Heart right ventricle (tissue), 16 donors: ENCODE measurements at regions not wholly inside any gene's neighbourhood (a gene's known extent, or its start where the extent isn't known, plus 50 kb on each side); places are given as distances from the start of the nearest gene placed in this dataset.

ENCODE experiments used
- ATAC-seq, 8 donors: fragments of 200-7000 bp; cut with Tn5 transposase; one replicate each; pipeline ENCODE4 v1.9.1; 2020; ENCODE audit warnings: mild to moderate bottlenecking in 8 of 8, moderate library complexity in 8 of 8, moderate number of reproducible peaks in 1 of 8
- DNase-seq, 2 donors: peaks; one replicate each; pipeline ENCODE4 v3.0.0-alpha.2; 2020
- H3K27ac ChIP-seq, 10 donors: fragments of 200-600 bp; sonication (generic) in 2 of 10; one replicate each; pipeline versions ENCODE4 v1.5.0 to v1.8.0; 2020 to 2022; ENCODE audit warnings: mild to moderate bottlenecking in 3 of 10
- H3K27me3 ChIP-seq, 7 donors: fragments of 200-600 bp; one replicate each; pipeline ENCODE4 v1.8.0; 2021 to 2022; ENCODE audit warnings: mild to moderate bottlenecking in 2 of 7
- H3K36me3 ChIP-seq, 9 donors: fragments of 200-600 bp; sonication (generic) in 1 of 9; one replicate each; pipeline versions ENCODE4 v1.5.0 to v1.8.0; 2020 to 2022; ENCODE audit warnings: mild to moderate bottlenecking in 2 of 9
- H3K4me1 ChIP-seq, 9 donors: fragments of 200-600 bp; sonication (generic) in 1 of 9; one replicate each; pipeline versions ENCODE4 v1.5.0 to v1.8.0; 2020 to 2022; ENCODE audit warnings: mild to moderate bottlenecking in 4 of 9
- H3K4me3 ChIP-seq, 10 donors: fragments of 200-600 bp; sonication (generic) in 2 of 10; one replicate each; pipeline versions ENCODE4 v1.5.0 to v1.8.0; 2020 to 2022; ENCODE audit warnings: mild to moderate bottlenecking in 7 of 10, moderate library complexity in 2 of 10
- H3K9me3 ChIP-seq, 11 donors: fragments of 200-600 bp in 10 of 11; sonication (generic) in 2 of 11; one replicate each; pipeline versions ENCODE4 v1.5.0 to v1.8.0; 2013 to 2022; ENCODE audit warnings: mild to moderate bottlenecking in 2 of 11, control low read depth in 1 of 11, moderate library complexity in 1 of 11
- CTCF ChIP-seq, 9 donors: fragments of 200-600 bp; sonication (generic) in 2 of 9; IDR thresholded peaks; one replicate each; pipeline versions ENCODE4 v1.5.0 to v1.8.0; 2021 to 2022; ENCODE audit warnings: antibody characterized with exemption in 9 of 9, mild to moderate bottlenecking in 5 of 9, moderate library complexity in 1 of 9
- WGBS, 2 donors: extraction: QIAGEN DNeasy Blood & Tissue Kit; methylation state at CpG; one replicate each; pipeline ENCODE4 v1.1.7; 2013; ENCODE audit warnings: inconsistent platforms in 1 of 2; 5-methylcytosine and 5-hydroxymethylcytosine counted together
- intact Hi-C, 10 donors: fragments of 100-400 bp; cut with DNase I; formaldehyde crosslinking; loops; one replicate each; pipeline versions ENCODE4 v1.11.1 to v1.14.2; 2022
- donor health status: Arrhythmogenic right ventricular cardiomyopathy.
- donor health status: ischemic (EF 13 %, LVEDD 7.1; RV severe dilation, severe dysfunction).
- donor health status: healthy with polysubstance abuse.
- donor health status: DM: no; HTN: yes; CAD: no.
- donor health status: DM: no; HTN: no; CAD: no.
- donor health status: ischemic (EF 25% LVEDD 6.9; RV normal size, moderate dysfunction).
- donor health status: ischemic (EF 25% LVEDD 5.7; RV mildly dilated, moderate dysfunction).
- donor health status: healthy.
- donor health status: DM: yes; HTN: yes; CAD: no.
- donor health status: Ischemic cardiomyopathy.
- donor health status: ischemic (EF 35%, LVEDD 5.7; RV mildly dilated, moderate dysfunction).
- donor health status: nonischemic (EF 11% LVEDD 7.7; RV severe dilation, severe dysfunction).
- donor health status: DM: yes; HTN: yes; CAD: no.
- donor health status: PGD.
- donor health status: ischemic (EF 29% LVEDD 5.4; RV normal size, mild dysfunction).
- donor health status: nonischemic (EF 23%, LVEDD 6.1; RV moderate dilation, normal function).

- no peak for TF ChIP-seq CTCF (IDR thresholded peaks at IDR 0.05)
- DNase-seq (no peak), ATAC-seq (no peak)
- no peak overlapping the region for H3K27ac ChIP-seq
- 79% methylated on average over 5 of the region's 5 CpGs for WGBS, 2 donors
- H3K9me3 ChIP-seq: no peaks in the 10 kb centered on the region
- intact Hi-C loops: no loop called here
- H3K36me3 ChIP-seq: no peaks in the 10 kb centered on the region
- no peak overlapping the region for H3K4me3 ChIP-seq
- no peaks in the 10 kb centered on the region for H3K27me3 ChIP-seq
- no peaks in the 10 kb centered on the region for H3K4me1 ChIP-seq
Observed at GRCh38 chr1:214747050-214747635, 144.1 kb downstream of the CENPF start.

DNA sequence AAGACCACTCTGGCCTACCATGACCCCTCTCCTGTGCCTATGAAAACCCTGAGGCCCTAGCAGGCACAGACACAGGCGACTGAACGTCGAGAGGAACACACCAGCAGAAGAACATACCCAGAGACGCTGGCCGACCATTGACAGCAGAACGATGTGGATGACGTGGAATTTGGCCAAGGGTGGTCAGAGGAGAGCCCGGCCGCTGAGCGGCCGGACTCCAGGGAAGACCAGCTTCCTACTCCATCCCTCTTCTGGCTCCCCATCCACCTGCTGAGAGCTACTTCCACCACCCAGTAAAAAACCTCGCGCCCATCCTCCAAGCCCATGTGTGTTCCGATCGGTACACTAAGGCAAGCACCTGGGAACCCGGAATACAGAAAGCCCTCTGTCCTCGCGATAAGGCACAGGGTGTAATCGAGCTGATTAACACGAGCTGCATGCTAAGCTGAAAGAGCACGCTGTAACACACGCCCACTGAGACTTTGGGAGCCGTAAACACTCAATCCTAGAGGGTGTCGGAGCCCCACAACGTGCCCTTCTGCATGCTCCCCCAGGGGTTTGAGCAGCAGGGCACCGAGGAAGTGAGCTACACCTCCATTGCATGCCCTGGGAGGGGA is 150.3 kb downstream of the CENPF start:
- no peaks in the 10 kb centered on the region for H3K27me3 ChIP-seq
- no peaks in the 10 kb centered on the region for H3K36me3 ChIP-seq
- ATAC-seq: no peak
- H3K4me3 ChIP-seq: no peak overlapping the region
- no peaks in the 10 kb centered on the region for H3K4me1 ChIP-seq
- no peak for DNase-seq
- peaks cover 0 to 23% (median 14%) of the 10 kb centered on the region in 11 donors for H3K9me3 ChIP-seq
- H3K27ac ChIP-seq: no peak overlapping the region
- WGBS, 2 donors: 73 to 82% methylated on average over 26 of the region's 26 CpGs
- intact Hi-C loops: no loop called here
- TF ChIP-seq CTCF (IDR thresholded peaks at IDR 0.05): no peak

DNA sequence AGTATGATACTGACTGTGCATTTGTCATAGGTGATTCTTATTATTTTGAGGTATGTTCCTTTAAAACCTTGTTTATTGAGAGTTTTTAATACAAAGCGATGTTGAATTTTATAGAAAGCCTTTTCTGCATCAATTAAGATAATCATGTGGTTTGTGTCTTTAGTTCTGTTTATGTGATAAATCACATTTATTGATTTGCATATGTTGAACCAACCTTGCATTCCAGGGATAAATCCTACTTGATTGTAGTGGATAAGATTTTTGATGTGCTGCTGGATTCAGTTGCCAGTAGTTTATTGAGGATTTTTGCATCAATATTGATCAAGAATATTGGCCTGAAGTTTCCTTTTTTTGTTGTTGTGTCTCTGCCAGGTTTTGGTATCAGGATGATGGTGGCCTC is 158.0 kb downstream of the CENPF start:
- H3K4me3 ChIP-seq: no peak overlapping the region
- H3K27me3 ChIP-seq: no peaks in the 10 kb centered on the region
- peaks cover 0 to 86% (median 57%) of the 10 kb centered on the region in 11 donors for H3K9me3 ChIP-seq
- 77 to 84% methylated on average over 1 of the region's 1 CpG for WGBS, 2 donors
- no peaks in the 10 kb centered on the region for H3K4me1 ChIP-seq
- DNase-seq (no peak), ATAC-seq (no peak)
- H3K27ac ChIP-seq: no peak overlapping the region
- intact Hi-C loops: no loop called here
- TF ChIP-seq CTCF (IDR thresholded peaks at IDR 0.05): no peak
- no peaks in the 10 kb centered on the region for H3K36me3 ChIP-seq

DNA sequence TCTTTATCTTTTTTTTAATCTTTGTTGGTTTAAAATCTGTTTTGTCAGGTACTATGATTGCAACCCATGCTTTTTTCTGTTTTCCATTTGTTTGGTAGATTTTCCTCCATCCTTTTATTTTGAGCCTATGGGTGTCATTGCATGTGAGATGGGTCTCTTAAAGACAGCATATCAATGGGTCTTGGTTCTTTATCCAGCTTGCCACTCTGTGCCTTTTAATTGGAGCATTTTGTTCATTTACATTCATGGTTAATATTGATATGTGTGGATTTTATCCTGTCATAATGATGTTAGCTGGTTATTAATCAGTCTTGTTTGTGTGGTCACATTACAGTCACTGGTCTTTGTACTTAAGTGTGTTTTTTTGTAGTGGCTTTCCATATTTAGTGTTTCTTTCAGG is 159.9 kb downstream of the CENPF start:
- Histone ChIP-seq H3K27me3 (no peaks in the 10 kb centered on the region), H3K4me3 (no peak overlapping the region), H3K36me3 (no peaks in the 10 kb centered on the region), H3K27ac (no peak overlapping the region), H3K9me3 (peaks cover 0 to 69% (median 47%) of the 10 kb centered on the region in 11 donors), H3K4me1 (no peaks in the 10 kb centered on the region)
- DNase-seq (no peak), ATAC-seq (no peak)
- no peak for TF ChIP-seq CTCF (IDR thresholded peaks at IDR 0.05)
- intact Hi-C loops: no loop called here
